Neural cell (in vitro differentiated cells): ENCODE measurements at regions not wholly inside any gene's neighbourhood (a gene's known extent, or its start where the extent isn't known, plus 50 kb on each side); places are given as distances from the start of the nearest gene placed in this dataset.

Source experiments
- H2AFZ ChIP-seq: fragments of 200-600, 300-800 bp; sonication (generic), shearing (Covaris generic); 2 replicates; pipeline ENCODE4 v1.6.0; 2014; ENCODE audit warnings: low read depth, mild to moderate bottlenecking, antibody characterized with exemption, low read length, moderate library complexity
- H3F3A ChIP-seq: fragments of 200-600 bp; shearing (Covaris generic); 2 replicates; pipeline ENCODE4 v1.6.1; 2016; ENCODE audit warnings: mild to moderate bottlenecking, moderate library complexity, mixed read lengths, antibody characterized with exemption, low read length; ENCODE audit not compliant: insufficient read depth, poor library complexity, severe bottlenecking
- H3K27ac ChIP-seq: fragments of 200-600, 300-800 bp; sonication (generic), shearing (Covaris generic); 2 replicates; pipeline ENCODE4 v1.5.1; 2014; ENCODE audit warnings: mild to moderate bottlenecking, low read length, moderate library complexity
- H3K27me3 ChIP-seq: fragments of 300-800, 200-600 bp; sonication (generic), shearing (Covaris generic); 2 replicates; pipeline ENCODE4 v1.6.0; 2014; ENCODE audit warnings: mild to moderate bottlenecking, low read depth, low read length, moderate library complexity; ENCODE audit not compliant: insufficient read depth
- H3K36me3 ChIP-seq: fragments of 300-800, 200-600 bp; sonication (generic), shearing (Covaris generic); 2 replicates; pipeline ENCODE4 v1.5.1; 2014; ENCODE audit warnings: mild to moderate bottlenecking, antibody characterized with exemption, low read length, moderate library complexity; ENCODE audit not compliant: insufficient read depth
- H3K4me2 ChIP-seq: fragments of 300-800, 200-600 bp; sonication (generic), shearing (Covaris generic); 2 replicates; pipeline ENCODE4 v1.6.0; 2014; ENCODE audit warnings: mild to moderate bottlenecking, low read length
- H3K4me3 ChIP-seq: fragments of 300-800, 200-600 bp; sonication (generic), shearing (Covaris generic); 2 replicates; pipeline ENCODE4 v1.5.1; 2014; ENCODE audit warnings: mild to moderate bottlenecking, low read length, moderate library complexity
- H3K79me2 ChIP-seq: fragments of 200-600 bp; shearing (Covaris generic); replicated peaks from 2 replicates; pipeline ENCODE4 v1.6.0; 2014; ENCODE audit warnings: mild to moderate bottlenecking, low read length, moderate library complexity; ENCODE audit not compliant: insufficient read depth
- H3K9ac ChIP-seq: fragments of 300-800, 200-600 bp; sonication (generic), shearing (Covaris generic); 2 replicates; pipeline ENCODE4 v1.6.1; 2016; ENCODE audit warnings: mild to moderate bottlenecking, low read length, mixed read lengths
- H3K9me2 ChIP-seq: fragments of 200-600 bp; shearing (Covaris generic); 2 replicates; pipeline ENCODE4 v1.6.1; 2016; ENCODE audit warnings: mild to moderate bottlenecking, low read length, mixed read lengths; ENCODE audit not compliant: insufficient read depth
- H3K9me3 ChIP-seq: fragments of 200-600, 300-800 bp; sonication (generic), shearing (Covaris generic); 2 replicates; pipeline ENCODE4 v1.6.1; 2016; ENCODE audit warnings: mild to moderate bottlenecking, mixed run types, low read length, moderate library complexity, mixed read lengths
- H4K20me1 ChIP-seq: fragments of 200-600 bp; shearing (Covaris generic); 2 replicates; pipeline ENCODE4 v1.6.1; 2016; ENCODE audit warnings: mild to moderate bottlenecking, mixed run types; ENCODE audit not compliant: insufficient read depth
- EP300 ChIP-seq: fragments of 450-650 bp; conservative IDR thresholded peaks from 2 replicates; pipeline ENCODE4 v1.6.1; 2014; ENCODE audit warnings: antibody characterized with exemption, mild to moderate bottlenecking, moderate library complexity; ENCODE audit not compliant: poor library complexity, severe bottlenecking
- MXI1 ChIP-seq: fragments of 450-650 bp; conservative IDR thresholded peaks from 2 replicates; pipeline ENCODE4 v1.6.1; 2014; ENCODE audit warnings: antibody characterized with exemption, mild to moderate bottlenecking; ENCODE audit not compliant: poor library complexity, severe bottlenecking
- POLR2AphosphoS5 ChIP-seq: IDR thresholded peaks from 2 replicates; pipeline ENCODE4 v1.6.1; 2012
- RAD21 ChIP-seq: fragments of 450-650 bp; conservative IDR thresholded peaks from 2 replicates; pipeline ENCODE4 v1.6.1; 2014; ENCODE audit warnings: antibody characterized with exemption, mild to moderate bottlenecking, moderate library complexity
- REST ChIP-seq: IDR thresholded peaks from 2 replicates; pipeline ENCODE4 v1.6.1; 2012; ENCODE audit warnings: borderline replicate concordance
- SMC3 ChIP-seq: fragments of 450-650 bp; conservative IDR thresholded peaks from 2 replicates; pipeline ENCODE4 v1.6.1; 2014; ENCODE audit warnings: antibody characterized with exemption, mild to moderate bottlenecking, moderate library complexity; ENCODE audit not compliant: poor library complexity
- TAF1 ChIP-seq: IDR thresholded peaks from 2 replicates; pipeline ENCODE4 v1.6.1; 2012; ENCODE audit warnings: low read depth
- TF ChIP-seq, protein P1 (sequence below): fragments of 450-650 bp; IDR thresholded peaks from 2 replicates; pipeline ENCODE4 v1.5.1; 2014; ENCODE audit warnings: antibody characterized with exemption, mild to moderate bottlenecking, moderate library complexity; ENCODE audit not compliant: poor library complexity, severe bottlenecking

GRCh38 chr4:160819791-160820190 is 1344.0 kb downstream of the FSTL5 start:
- Histone ChIP-seq H3F3A (no peaks in the 10 kb centered on the region), H4K20me1 (no peaks in the 10 kb centered on the region), H3K9me2 (no peaks in the 10 kb centered on the region), H2AFZ (no peak overlapping the region), H3K27ac (no peak overlapping the region), H3K27me3 (no peaks in the 10 kb centered on the region), H3K9me3 (no peaks in the 10 kb centered on the region), H3K79me2 (no peaks in the 10 kb centered on the region), H3K36me3 (no peaks in the 10 kb centered on the region), H3K4me2 (no peak overlapping the region), H3K9ac (no peak overlapping the region), H3K4me3 (no peak overlapping the region)
- TF ChIP-seq REST (no peak), POLR2AphosphoS5 (no peak)

- no peak overlapping the region for H3K4me2 ChIP-seq
Measured at GRCh38 chr4:160824481-160824880, 1339.3 kb downstream of the FSTL5 start.

GRCh38 chr4:160825644-160826338 is 1338.0 kb downstream of the FSTL5 start:
- Histone ChIP-seq H3K9ac (no peak overlapping the region), H3K27ac (no peak overlapping the region), H3K27me3 (no peaks in the 10 kb centered on the region), H3K36me3 (no peaks in the 10 kb centered on the region), H3K9me3 (no peaks in the 10 kb centered on the region), H3K9me2 (no peaks in the 10 kb centered on the region), H2AFZ (no peak overlapping the region), H4K20me1 (no peaks in the 10 kb centered on the region), H3K79me2 (no peaks in the 10 kb centered on the region), H3F3A (no peaks in the 10 kb centered on the region), H3K4me3 (no peak overlapping the region), H3K4me2 (no peak overlapping the region)
- TF ChIP-seq POLR2AphosphoS5: no peak
- TF ChIP-seq, protein P1, sequence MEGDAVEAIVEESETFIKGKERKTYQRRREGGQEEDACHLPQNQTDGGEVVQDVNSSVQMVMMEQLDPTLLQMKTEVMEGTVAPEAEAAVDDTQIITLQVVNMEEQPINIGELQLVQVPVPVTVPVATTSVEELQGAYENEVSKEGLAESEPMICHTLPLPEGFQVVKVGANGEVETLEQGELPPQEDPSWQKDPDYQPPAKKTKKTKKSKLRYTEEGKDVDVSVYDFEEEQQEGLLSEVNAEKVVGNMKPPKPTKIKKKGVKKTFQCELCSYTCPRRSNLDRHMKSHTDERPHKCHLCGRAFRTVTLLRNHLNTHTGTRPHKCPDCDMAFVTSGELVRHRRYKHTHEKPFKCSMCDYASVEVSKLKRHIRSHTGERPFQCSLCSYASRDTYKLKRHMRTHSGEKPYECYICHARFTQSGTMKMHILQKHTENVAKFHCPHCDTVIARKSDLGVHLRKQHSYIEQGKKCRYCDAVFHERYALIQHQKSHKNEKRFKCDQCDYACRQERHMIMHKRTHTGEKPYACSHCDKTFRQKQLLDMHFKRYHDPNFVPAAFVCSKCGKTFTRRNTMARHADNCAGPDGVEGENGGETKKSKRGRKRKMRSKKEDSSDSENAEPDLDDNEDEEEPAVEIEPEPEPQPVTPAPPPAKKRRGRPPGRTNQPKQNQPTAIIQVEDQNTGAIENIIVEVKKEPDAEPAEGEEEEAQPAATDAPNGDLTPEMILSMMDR: no peak
- no peak for TF ChIP-seq RAD21

More at GRCh38 chr4:160824481-160824880, 1339.3 kb downstream of the FSTL5 start:
- H3K4me3 ChIP-seq: no peak overlapping the region
- H3K27me3 ChIP-seq: no peaks in the 10 kb centered on the region
- no peaks in the 10 kb centered on the region for H4K20me1 ChIP-seq
- H2AFZ ChIP-seq: no peak overlapping the region
- no peaks in the 10 kb centered on the region for H3K9me2 ChIP-seq
- H3K9me3 ChIP-seq: no peaks in the 10 kb centered on the region
- no peaks in the 10 kb centered on the region for H3F3A ChIP-seq
- TF ChIP-seq, protein P1: no peak
- TF ChIP-seq TAF1 (no peak), SMC3 (no peak), MXI1 (no peak), EP300 (no peak), RAD21 (no peak)
- H3K27ac ChIP-seq: no peak overlapping the region
- H3K9ac ChIP-seq: no peak overlapping the region
- no peaks in the 10 kb centered on the region for H3K79me2 ChIP-seq
- no peaks in the 10 kb centered on the region for H3K36me3 ChIP-seq
